ENCODE measurements at regions not wholly inside any gene's neighbourhood (a gene's known extent, or its start where the extent isn't known, plus 50 kb on each side); places are given as distances from the start of the nearest gene placed in this dataset.
"Not testable (repeated sequence)": the region's sequence is repeated elsewhere in the genome, so short reads cannot be mapped to it uniquely, and the experiment has no call there.

- Mint-ChIP-seq H3K27ac (ENCODE audit: low read depth) (no peak overlapping the region), H3K36me3 (ENCODE audit: insufficient read depth) (peaks cover 3% of the 10 kb centered on the region), H3K27me3 (peaks cover 55% of the 10 kb centered on the region), H3K9me3 (peaks cover 5% of the 10 kb centered on the region), H3K4me3 (no peak overlapping the region), H3K4me1 (no peaks in the 10 kb centered on the region)
- DNase-seq (ENCODE audit: low spot score in 2 of 2) (no peak), ATAC-seq (replicated peaks; ENCODE audit: extremely low read depth, poor library complexity, severe bottlenecking) (no peak)
These were observed 132.9 kb downstream of the RASSF10 start for GRCh38 chr11:13141731-13142709.

GRCh38 chr11:13143486-13144297, 133.9 kb upstream of the BMAL1 start:
- DNase-seq (ENCODE audit: low spot score in 2 of 2) = no peak
- Mint-ChIP-seq H3K4me1 (no peaks in the 10 kb centered on the region), H3K36me3 (ENCODE audit: insufficient read depth) (peaks cover 3% of the 10 kb centered on the region), H3K27me3 (peaks cover 57% of the 10 kb centered on the region), H3K27ac (ENCODE audit: low read depth) (no peak overlapping the region), H3K9me3 (peaks cover 5% of the 10 kb centered on the region), H3K4me3 (no peak overlapping the region)
- ATAC-seq (replicated peaks; ENCODE audit: extremely low read depth, poor library complexity, severe bottlenecking) = no peak

GRCh38 chr11:13145461-13145860, 132.1 kb upstream of the BMAL1 start:
- no peak overlapping the region for H3K4me3 Mint-ChIP-seq
- DNase-seq (ENCODE audit: low spot score in 2 of 2) (no peak), ATAC-seq (replicated peaks; ENCODE audit: extremely low read depth, poor library complexity, severe bottlenecking) (no peak)
- H3K9me3 Mint-ChIP-seq = no peaks in the 10 kb centered on the region
- H3K27ac Mint-ChIP-seq (ENCODE audit: low read depth) = no peak overlapping the region
- no peaks in the 10 kb centered on the region for H3K36me3 Mint-ChIP-seq (ENCODE audit: insufficient read depth)
- H3K4me1 Mint-ChIP-seq = no peaks in the 10 kb centered on the region
- peaks cover 58% of the 10 kb centered on the region for H3K27me3 Mint-ChIP-seq

GRCh38 chr11:13149991-13150390, 127.6 kb upstream of the BMAL1 start:
- no peaks in the 10 kb centered on the region for H3K4me1 Mint-ChIP-seq
- H3K4me3 Mint-ChIP-seq = no peak overlapping the region
- H3K27ac Mint-ChIP-seq (ENCODE audit: low read depth) = no peak overlapping the region
- peaks cover 55% of the 10 kb centered on the region for H3K27me3 Mint-ChIP-seq
- no peaks in the 10 kb centered on the region for H3K9me3 Mint-ChIP-seq
- H3K36me3 Mint-ChIP-seq (ENCODE audit: insufficient read depth) = no peaks in the 10 kb centered on the region
- no peak for DNase-seq (ENCODE audit: low spot score in 2 of 2)
- no peak for ATAC-seq (replicated peaks; ENCODE audit: extremely low read depth, poor library complexity, severe bottlenecking)

- Mint-ChIP-seq H3K4me1 (no peaks in the 10 kb centered on the region), H3K27ac (ENCODE audit: low read depth) (no peak overlapping the region), H3K4me3 (no peak overlapping the region), H3K27me3 (peaks cover 55% of the 10 kb centered on the region), H3K9me3 (no peaks in the 10 kb centered on the region), H3K36me3 (ENCODE audit: insufficient read depth) (no peaks in the 10 kb centered on the region)
- ATAC-seq (replicated peaks; ENCODE audit: extremely low read depth, poor library complexity, severe bottlenecking) (no peak), DNase-seq (ENCODE audit: low spot score in 2 of 2) (no peak)
These were observed 127.1 kb upstream of the BMAL1 start for GRCh38 chr11:13150487-13150886.

GRCh38 chr11:13152264-13152663, 125.3 kb upstream of the BMAL1 start:
- H3K27me3 Mint-ChIP-seq = peaks cover 67% of the 10 kb centered on the region
- no peaks in the 10 kb centered on the region for H3K4me1 Mint-ChIP-seq
- DNase-seq (ENCODE audit: low spot score in 2 of 2) (no peak), ATAC-seq (replicated peaks; ENCODE audit: extremely low read depth, poor library complexity, severe bottlenecking) (no peak)
- H3K27ac Mint-ChIP-seq (ENCODE audit: low read depth) = no peak overlapping the region
- no peaks in the 10 kb centered on the region for H3K9me3 Mint-ChIP-seq
- no peak overlapping the region for H3K4me3 Mint-ChIP-seq
- no peaks in the 10 kb centered on the region for H3K36me3 Mint-ChIP-seq (ENCODE audit: insufficient read depth)

- H3K27me3 Mint-ChIP-seq = peaks cover 67% of the 10 kb centered on the region
- DNase-seq (ENCODE audit: low spot score in 2 of 2) (no peak), ATAC-seq (replicated peaks; ENCODE audit: extremely low read depth, poor library complexity, severe bottlenecking) (no peak)
- no peak overlapping the region for H3K27ac Mint-ChIP-seq (ENCODE audit: low read depth)
- H3K4me3 Mint-ChIP-seq = no peak overlapping the region
- no peaks in the 10 kb centered on the region for H3K36me3 Mint-ChIP-seq (ENCODE audit: insufficient read depth)
- H3K4me1 Mint-ChIP-seq = no peaks in the 10 kb centered on the region
- no peaks in the 10 kb centered on the region for H3K9me3 Mint-ChIP-seq
These were observed 124.7 kb upstream of the BMAL1 start for GRCh38 chr11:13152736-13153541.

GRCh38 chr11:13154374-13154773, 123.2 kb upstream of the BMAL1 start:
- peaks cover 54% of the 10 kb centered on the region for H3K27me3 Mint-ChIP-seq
- not testable (repeated sequence) for H3K4me3 Mint-ChIP-seq; H3K9me3 Mint-ChIP-seq; DNase-seq (ENCODE audit: low spot score in 2 of 2); H3K27ac Mint-ChIP-seq (ENCODE audit: low read depth); ATAC-seq (replicated peaks; ENCODE audit: extremely low read depth, poor library complexity, severe bottlenecking); H3K36me3 Mint-ChIP-seq (ENCODE audit: insufficient read depth); H3K4me1 Mint-ChIP-seq

GRCh38 chr11:13160346-13160745, 117.2 kb upstream of the BMAL1 start:
- Mint-ChIP-seq H3K4me3 (no peak overlapping the region), H3K4me1 (no peaks in the 10 kb centered on the region), H3K27ac (ENCODE audit: low read depth) (no peak overlapping the region), H3K36me3 (ENCODE audit: insufficient read depth) (peaks cover 3% of the 10 kb centered on the region), H3K27me3 (peaks cover 27% of the 10 kb centered on the region), H3K9me3 (no peaks in the 10 kb centered on the region)
- ATAC-seq (replicated peaks; ENCODE audit: extremely low read depth, poor library complexity, severe bottlenecking) = no peak
- no peak for DNase-seq (ENCODE audit: low spot score in 2 of 2)

GRCh38 chr11:13160806-13161205, 116.8 kb upstream of the BMAL1 start:
- Mint-ChIP-seq H3K27ac (ENCODE audit: low read depth) (no peak overlapping the region), H3K4me3 (no peak overlapping the region)

GRCh38 chr11:13163158-13163557, 114.4 kb upstream of the BMAL1 start:
- DNase-seq (ENCODE audit: low spot score in 2 of 2) (no peak), ATAC-seq (replicated peaks; ENCODE audit: extremely low read depth, poor library complexity, severe bottlenecking) (no peak)
- Mint-ChIP-seq H3K27me3 (peaks cover 8% of the 10 kb centered on the region), H3K4me1 (no peaks in the 10 kb centered on the region), H3K27ac (ENCODE audit: low read depth) (no peak overlapping the region), H3K36me3 (ENCODE audit: insufficient read depth) (peaks cover 3% of the 10 kb centered on the region), H3K9me3 (no peaks in the 10 kb centered on the region), H3K4me3 (no peak overlapping the region)

More at GRCh38 chr11:13160806-13161205, 116.8 kb upstream of the BMAL1 start:
- Mint-ChIP-seq H3K36me3 (ENCODE audit: insufficient read depth) (peaks cover 3% of the 10 kb centered on the region), H3K27me3 (peaks cover 22% of the 10 kb centered on the region), H3K4me1 (no peaks in the 10 kb centered on the region), H3K9me3 (no peaks in the 10 kb centered on the region)
- DNase-seq (ENCODE audit: low spot score in 2 of 2) (no peak), ATAC-seq (replicated peaks; ENCODE audit: extremely low read depth, poor library complexity, severe bottlenecking) (no peak)

GRCh38 chr11:13166036-13166435, 111.6 kb upstream of the BMAL1 start:
- Mint-ChIP-seq H3K27me3 (peaks cover 28% of the 10 kb centered on the region), H3K4me1 (no peaks in the 10 kb centered on the region), H3K4me3 (no peak overlapping the region), H3K27ac (ENCODE audit: low read depth) (no peak overlapping the region), H3K36me3 (ENCODE audit: insufficient read depth) (peaks cover 2% of the 10 kb centered on the region), H3K9me3 (no peaks in the 10 kb centered on the region)
- DNase-seq (ENCODE audit: low spot score in 2 of 2) (no peak), ATAC-seq (replicated peaks; ENCODE audit: extremely low read depth, poor library complexity, severe bottlenecking) (no peak)
